ENCODE measurements at regions not wholly inside any gene's neighbourhood (a gene's known extent, or its start where the extent isn't known, plus 50 kb on each side); places are given as distances from the start of the nearest gene placed in this dataset.
"Not testable (repeated sequence)": the region's sequence is repeated elsewhere in the genome, so short reads cannot be mapped to it uniquely, and the experiment has no call there.

GRCh38 chr9:67269692-67270091 is 277.3 kb upstream of the SPATA31A3 start:
- CTCF ChIA-PET; DNase-seq; POLR2A ChIA-PET; ATAC-seq; H3K4me3 Mint-ChIP-seq; intact Hi-C loops (cut with DNase I, micrococcal nuclease); H3K27me3 Mint-ChIP-seq; H3K4me1 Mint-ChIP-seq; H3K27ac Mint-ChIP-seq; H3K36me3 Mint-ChIP-seq (ENCODE audit: low read depth); H3K9me3 Mint-ChIP-seq (ENCODE audit: low read depth): not testable (repeated sequence)

GRCh38 chr9:67257894-67258293 is 265.5 kb upstream of the SPATA31A3 start:
- POLR2A ChIA-PET; H3K4me1 Mint-ChIP-seq; H3K4me3 Mint-ChIP-seq; H3K36me3 Mint-ChIP-seq (ENCODE audit: low read depth); H3K27me3 Mint-ChIP-seq; H3K9me3 Mint-ChIP-seq (ENCODE audit: low read depth); ATAC-seq; H3K27ac Mint-ChIP-seq; DNase-seq; CTCF ChIA-PET; intact Hi-C loops (cut with DNase I, micrococcal nuclease): not testable (repeated sequence)

GRCh38 chr9:67248967-67249366 is 256.6 kb upstream of the SPATA31A3 start:
- CTCF ChIA-PET; H3K4me3 Mint-ChIP-seq; H3K27me3 Mint-ChIP-seq; H3K27ac Mint-ChIP-seq; H3K36me3 Mint-ChIP-seq (ENCODE audit: low read depth); DNase-seq; intact Hi-C loops (cut with DNase I, micrococcal nuclease); H3K9me3 Mint-ChIP-seq (ENCODE audit: low read depth); H3K4me1 Mint-ChIP-seq; POLR2A ChIA-PET; ATAC-seq: not testable (repeated sequence)

DNA sequence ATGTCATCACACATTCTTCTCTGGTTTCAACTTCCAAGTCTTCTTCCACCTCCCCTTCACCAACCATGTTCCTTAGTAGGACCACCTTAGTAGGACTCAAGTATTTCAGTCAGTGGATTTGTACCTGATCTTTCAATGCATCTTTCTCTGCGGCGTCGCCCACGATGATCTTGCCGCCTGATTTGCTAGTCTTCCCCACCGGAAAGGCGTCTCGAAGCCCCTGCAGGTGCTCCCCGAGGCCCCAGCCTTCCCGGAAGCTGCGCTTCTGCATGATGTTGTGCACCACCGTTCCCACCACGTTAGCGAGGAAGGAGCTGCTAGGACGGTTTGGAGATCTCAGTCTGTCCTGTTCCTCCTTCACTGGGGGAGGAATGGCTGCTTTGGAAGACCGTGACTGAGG is 219.7 kb upstream of the SPATA31A3 start:
- POLR2A ChIA-PET; H3K27ac Mint-ChIP-seq; ATAC-seq; H3K4me1 Mint-ChIP-seq; intact Hi-C loops (cut with DNase I, micrococcal nuclease); H3K27me3 Mint-ChIP-seq; CTCF ChIA-PET; H3K36me3 Mint-ChIP-seq (ENCODE audit: low read depth); DNase-seq; H3K9me3 Mint-ChIP-seq (ENCODE audit: low read depth); H3K4me3 Mint-ChIP-seq: not testable (repeated sequence)

- H3K36me3 Mint-ChIP-seq (ENCODE audit: low read depth); CTCF ChIA-PET; intact Hi-C loops (cut with DNase I, micrococcal nuclease); ATAC-seq; H3K9me3 Mint-ChIP-seq (ENCODE audit: low read depth); H3K27ac Mint-ChIP-seq; H3K4me1 Mint-ChIP-seq; DNase-seq; POLR2A ChIA-PET; H3K27me3 Mint-ChIP-seq; H3K4me3 Mint-ChIP-seq: not testable (repeated sequence)
Measured at GRCh38 chr9:67210842-67211241, 218.5 kb upstream of the SPATA31A3 start.

- DNase-seq; H3K27me3 Mint-ChIP-seq; H3K4me1 Mint-ChIP-seq; H3K4me3 Mint-ChIP-seq; H3K9me3 Mint-ChIP-seq (ENCODE audit: low read depth); H3K27ac Mint-ChIP-seq; ATAC-seq; intact Hi-C loops (cut with DNase I, micrococcal nuclease); H3K36me3 Mint-ChIP-seq (ENCODE audit: low read depth); CTCF ChIA-PET; POLR2A ChIA-PET: not testable (repeated sequence)
Measured at GRCh38 chr9:67208831-67209437, 216.6 kb upstream of the SPATA31A3 start.

- H3K4me1 Mint-ChIP-seq; H3K27me3 Mint-ChIP-seq; intact Hi-C loops (cut with DNase I, micrococcal nuclease); H3K4me3 Mint-ChIP-seq; H3K27ac Mint-ChIP-seq; DNase-seq; ATAC-seq; POLR2A ChIA-PET; CTCF ChIA-PET; H3K9me3 Mint-ChIP-seq (ENCODE audit: low read depth); H3K36me3 Mint-ChIP-seq (ENCODE audit: low read depth): not testable (repeated sequence)
Measured at GRCh38 chr9:67196135-67196534, 203.8 kb upstream of the SPATA31A3 start.

DNA sequence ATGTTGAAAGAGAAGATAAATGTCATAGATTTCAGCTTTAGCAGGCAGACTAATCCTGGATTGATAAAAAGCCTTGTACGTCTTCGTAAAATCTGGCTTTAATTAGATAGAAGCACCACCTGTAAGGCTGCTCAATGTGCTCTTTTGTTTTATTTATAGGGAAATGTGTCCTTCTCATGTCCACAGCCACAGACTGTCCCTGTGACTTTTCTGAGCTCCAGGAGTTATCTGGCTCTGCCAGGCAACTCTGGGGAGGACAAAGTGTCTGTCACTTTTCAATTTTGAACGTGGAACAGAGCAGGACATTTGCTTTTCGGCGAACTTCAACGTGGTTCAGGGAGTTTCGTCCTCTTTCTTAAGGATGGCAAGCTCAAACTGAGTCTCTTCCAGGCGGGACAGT is 203.0 kb upstream of the SPATA31A3 start:
- H3K27me3 Mint-ChIP-seq; H3K4me1 Mint-ChIP-seq; H3K9me3 Mint-ChIP-seq (ENCODE audit: low read depth); H3K27ac Mint-ChIP-seq; intact Hi-C loops (cut with DNase I, micrococcal nuclease); CTCF ChIA-PET; H3K36me3 Mint-ChIP-seq (ENCODE audit: low read depth); POLR2A ChIA-PET; H3K4me3 Mint-ChIP-seq; ATAC-seq; DNase-seq: not testable (repeated sequence)

GRCh38 chr9:67179185-67179584 is 186.8 kb upstream of the SPATA31A3 start:
- CTCF ChIA-PET; POLR2A ChIA-PET; H3K4me1 Mint-ChIP-seq; ATAC-seq; H3K36me3 Mint-ChIP-seq (ENCODE audit: low read depth); intact Hi-C loops (cut with DNase I, micrococcal nuclease); H3K4me3 Mint-ChIP-seq; H3K9me3 Mint-ChIP-seq (ENCODE audit: low read depth); DNase-seq; H3K27me3 Mint-ChIP-seq; H3K27ac Mint-ChIP-seq: not testable (repeated sequence)

- POLR2A ChIA-PET; H3K27me3 Mint-ChIP-seq; H3K36me3 Mint-ChIP-seq (ENCODE audit: low read depth); ATAC-seq; H3K4me3 Mint-ChIP-seq; H3K9me3 Mint-ChIP-seq (ENCODE audit: low read depth); H3K4me1 Mint-ChIP-seq; DNase-seq; H3K27ac Mint-ChIP-seq; CTCF ChIA-PET; intact Hi-C loops (cut with DNase I, micrococcal nuclease): not testable (repeated sequence)
Measured at GRCh38 chr9:67175167-67175566, 182.8 kb upstream of the SPATA31A3 start.

GRCh38 chr9:67171721-67172120 is 179.4 kb upstream of the SPATA31A3 start:
- ATAC-seq; H3K4me1 Mint-ChIP-seq; H3K36me3 Mint-ChIP-seq (ENCODE audit: low read depth); H3K4me3 Mint-ChIP-seq; intact Hi-C loops (cut with DNase I, micrococcal nuclease); DNase-seq; H3K27me3 Mint-ChIP-seq; CTCF ChIA-PET; H3K9me3 Mint-ChIP-seq (ENCODE audit: low read depth); H3K27ac Mint-ChIP-seq; POLR2A ChIA-PET: not testable (repeated sequence)

DNA sequence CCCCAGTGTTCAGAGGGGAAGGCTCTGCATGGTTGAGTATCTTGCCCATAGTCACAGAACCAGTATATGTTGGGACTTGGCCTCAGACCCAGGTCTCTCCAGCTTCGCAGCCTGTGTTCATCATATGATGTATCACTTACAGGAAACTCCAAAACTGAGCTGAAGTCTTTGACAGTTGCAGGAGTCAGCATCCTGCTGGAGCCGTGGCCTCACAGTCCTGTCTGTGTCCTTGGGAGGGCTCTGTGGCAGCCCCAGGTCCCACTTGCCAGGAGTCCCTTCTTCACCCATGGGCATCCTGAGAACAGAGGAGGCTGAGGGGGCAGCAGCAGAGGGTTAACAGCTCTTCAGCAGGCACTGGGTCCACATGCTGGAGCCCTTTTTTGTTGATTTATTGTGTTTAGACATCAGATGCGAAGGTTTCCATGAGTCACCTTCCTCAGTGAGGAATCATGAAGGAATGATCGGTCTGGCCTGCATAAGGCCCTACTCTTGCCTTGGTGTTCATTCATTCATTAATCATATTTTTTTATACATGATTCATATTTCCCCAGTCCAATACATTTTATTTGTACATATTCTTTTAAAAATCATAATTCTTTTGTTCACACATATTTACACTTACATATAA is 176.3 kb upstream of the SPATA31A3 start:
- H3K4me3 Mint-ChIP-seq; ATAC-seq; H3K36me3 Mint-ChIP-seq (ENCODE audit: low read depth); POLR2A ChIA-PET; H3K9me3 Mint-ChIP-seq (ENCODE audit: low read depth); CTCF ChIA-PET; H3K4me1 Mint-ChIP-seq; H3K27ac Mint-ChIP-seq; H3K27me3 Mint-ChIP-seq; intact Hi-C loops (cut with DNase I, micrococcal nuclease); DNase-seq: not testable (repeated sequence)
